HepG2 (cell line): ENCODE measurements at regions not wholly inside any gene's neighbourhood (a gene's known extent, or its start where the extent isn't known, plus 50 kb on each side); places are given as distances from the start of the nearest gene placed in this dataset.

Experiments
- CTCF ChIP-seq: sonication (generic); formaldehyde crosslinking; IDR thresholded peaks from 2 replicates; pipeline ENCODE4 v1.5.0; 2020; ENCODE audit warnings: mild to moderate bottlenecking, missing genetic modification reagents, moderate library complexity
- HNF4A ChIP-seq: sonication (generic); formaldehyde crosslinking; IDR thresholded peaks from 2 replicates; pipeline ENCODE4 v1.4.0; 2020; ENCODE audit warnings: missing genetic modification reagents
- MAFF ChIP-seq: IDR thresholded peaks from 2 replicates; pipeline ENCODE4 v1.6.1; 2011; ENCODE audit warnings: low read depth, low read length, improper control_type of control experiment
- POLR2AphosphoS5 ChIP-seq: IDR thresholded peaks from 2 replicates; pipeline ENCODE4 v1.6.1; 2012; ENCODE audit warnings: low read depth, low read length

GRCh38 chr4:137198791-137199190 is 333.5 kb downstream of the PCDH18 start:
- TF ChIP-seq MAFF (no peak), HNF4A (no peak), POLR2AphosphoS5 (no peak), CTCF (CRISPR knock-in tag) (no peak)
